Endothelial cell of umbilical vein (primary cell): ENCODE measurements at regions not wholly inside any gene's neighbourhood (a gene's known extent, or its start where the extent isn't known, plus 50 kb on each side); places are given as distances from the start of the nearest gene placed in this dataset.

Experiments used
- BruUV-seq: library from RNA; stranded (reverse); fragments of 400-500 nt; replicated peaks from 2 replicates; lab custom pipeline; 2021; lab: Mats Ljungman, UMichigan
- CTCF ChIA-PET: fragments of 300-600, 350-600 bp; sonication (Branson Sonifier 250); formaldehyde crosslinking; loops from one replicate; lab custom pipeline; 2021; ENCODE audit warnings: antibody characterized with exemption, inconsistent platforms; lab: Charles Lee
- POLR2A ChIA-PET: fragments of 300-600, 350-600 bp; sonication (Branson Sonifier 250); formaldehyde crosslinking; loops from one replicate; lab custom pipeline; 2021; ENCODE audit warnings: antibody characterized with exemption, inconsistent platforms; lab: Charles Lee
- DNase-seq: peaks from one replicate; pipeline ENCODE4 v3.0.0-alpha.2; 2011; ENCODE audit warnings: low read depth, low spot score
- FAIRE-seq: peaks from 2 replicates; lab custom pipeline; 2011; peaks lifted over from hg19 to GRCh38; lab: Jason Lieb, UNC
- H2AFZ ChIP-seq: 2 replicates; pipeline ENCODE4 v1.6.0; 2012; ENCODE audit warnings: low read depth, low read length, control low read depth, inconsistent platforms
- H3K27ac ChIP-seq: 2 replicates; pipeline ENCODE4 v1.5.1; 2011; ENCODE audit warnings: low read depth, mild to moderate bottlenecking, control low read depth, low read length, moderate library complexity; ENCODE audit not compliant: insufficient read depth
- H3K27me3 ChIP-seq, 2 experiments: 2 replicates each; pipeline versions ENCODE4 v1.6.0 to v1.6.1; 2011; ENCODE audit warnings: low read length in 2 of 2, mixed read lengths in 1 of 2; ENCODE audit not compliant: control insufficient read depth in 2 of 2, insufficient read depth in 2 of 2
- H3K36me3 ChIP-seq, 2 experiments: 2 replicates in 1 of 2; 3 replicates in 1 of 2; pipeline ENCODE4 v1.5.1; 2011; ENCODE audit warnings: low read length in 2 of 2, mild to moderate bottlenecking in 1 of 2, moderate library complexity in 1 of 2; ENCODE audit not compliant: control insufficient read depth in 2 of 2, insufficient read depth in 2 of 2; ENCODE audit errors: extremely low read depth in 1 of 2
- H3K4me1 ChIP-seq: 3 replicates; pipeline ENCODE4 v1.5.1; 2011; ENCODE audit warnings: mild to moderate bottlenecking, low read length; ENCODE audit not compliant: control insufficient read depth, insufficient read depth; ENCODE audit errors: extremely low read depth
- H3K4me2 ChIP-seq: 2 replicates; pipeline ENCODE4 v1.6.1; 2011; ENCODE audit warnings: low read length, control low read depth, mixed read lengths; ENCODE audit not compliant: insufficient read depth
- H3K4me3 ChIP-seq, 3 experiments: fragments of 200-600 bp in 1 of 3; sonication (generic), shearing (Covaris generic) in 1 of 3; replicated peaks in 1 of 3; 2 replicates each; pipeline ENCODE4 v1.5.1; 2011 to 2016; ENCODE audit warnings: control low read depth in 3 of 3, low read length in 3 of 3, mild to moderate bottlenecking in 2 of 3, inconsistent platforms in 1 of 3, low read depth in 1 of 3, moderate library complexity in 1 of 3; ENCODE audit not compliant: insufficient read depth in 1 of 3
- H3K79me2 ChIP-seq: 2 replicates; pipeline ENCODE4 v1.6.0; 2012; ENCODE audit warnings: low read length, inconsistent platforms; ENCODE audit not compliant: control insufficient read depth, insufficient read depth
- H3K9ac ChIP-seq: replicated peaks from 2 replicates; pipeline ENCODE3; 2011; ENCODE audit warnings: low read length, control low read depth; ENCODE audit not compliant: insufficient read depth; ENCODE audit errors: extremely low read depth
- H3K9me1 ChIP-seq: replicated peaks from 3 replicates; pipeline ENCODE4 v1.6.0; 2011; ENCODE audit warnings: mild to moderate bottlenecking, low read length; ENCODE audit not compliant: control insufficient read depth, insufficient read depth; ENCODE audit errors: extremely low read depth
- H3K9me3 ChIP-seq: replicated peaks from 2 replicates; pipeline ENCODE4 v1.5.1; 2012; ENCODE audit warnings: low read length, inconsistent platforms; ENCODE audit not compliant: control insufficient read depth, insufficient read depth
- H4K20me1 ChIP-seq: replicated peaks from 2 replicates; pipeline ENCODE3; 2011; ENCODE audit warnings: mild to moderate bottlenecking, low read length; ENCODE audit not compliant: control insufficient read depth, insufficient read depth; ENCODE audit errors: extremely low read depth
- EZH2 ChIP-seq: IDR thresholded peaks from 2 replicates; pipeline ENCODE4 v1.6.1; 2012; ENCODE audit warnings: borderline replicate concordance, low read depth, mild to moderate bottlenecking, moderate library complexity, low read length, inconsistent platforms; ENCODE audit not compliant: severe bottlenecking
- FOS ChIP-seq: IDR thresholded peaks from 2 replicates; pipeline ENCODE4 v1.6.1; 2011; ENCODE audit warnings: mild to moderate bottlenecking, low read length, moderate library complexity, borderline replicate concordance; ENCODE audit not compliant: insufficient read depth
- GATA2 ChIP-seq: IDR thresholded peaks from 2 replicates; pipeline ENCODE4 v1.7.0; 2011; ENCODE audit warnings: low read depth, mild to moderate bottlenecking, moderate library complexity, mixed read lengths, low read length; ENCODE audit not compliant: insufficient read length, insufficient read depth
- JUN ChIP-seq: IDR thresholded peaks from 2 replicates; pipeline ENCODE4 v1.6.1; 2011; ENCODE audit warnings: borderline replicate concordance, low read depth; ENCODE audit not compliant: insufficient read length, insufficient read depth
- MYC ChIP-seq: IDR thresholded peaks from one replicate; pipeline ENCODE4 v1.6.1; 2011; ENCODE audit warnings: mild to moderate bottlenecking, low read depth, low read length
- POLR2A ChIP-seq: IDR thresholded peaks from 2 replicates; pipeline ENCODE4 v1.6.1; 2012; ENCODE audit warnings: low read depth, mild to moderate bottlenecking, control low read depth, low read length
- POLR2AphosphoS5 ChIP-seq: IDR thresholded peaks from 2 replicates; pipeline ENCODE4 v1.6.1; 2012; ENCODE audit warnings: low read depth, mild to moderate bottlenecking, control low read depth, low read length, moderate library complexity; ENCODE audit not compliant: insufficient read depth
- dilution Hi-C: fragments of 300-500 bp; cut with MboI; formaldehyde crosslinking; loops from one replicate; pipeline ENCODE4 v1.15.0; 2019; ENCODE audit warnings: low sequenced_read_pairs; ENCODE audit not compliant: extremely low pct_ligation_motif_present
- intact Hi-C: fragments of 100-400 bp; cut with micrococcal nuclease; formaldehyde crosslinking; loops from one replicate; pipeline ENCODE4 v1.10.0; 2022
- TF ChIP-seq, protein P1 (sequence below), 2 donors: IDR thresholded peaks; 1 replicate in 1 of 2; 2 replicates in 1 of 2; pipeline ENCODE4 v1.5.1; 2011; ENCODE audit warnings: low read length in 2 of 2, mild to moderate bottlenecking in 2 of 2, moderate library complexity in 2 of 2, control low read depth in 1 of 2, inconsistent platforms in 1 of 2, low read depth in 1 of 2; ENCODE audit not compliant: insufficient read depth in 1 of 2; ENCODE audit errors: extremely low read depth in 1 of 2
- TF ChIP-seq, protein P2 (sequence below): IDR thresholded peaks from 2 replicates; pipeline ENCODE4 v1.6.1; 2011; ENCODE audit not compliant: insufficient read depth, insufficient read length

DNA sequence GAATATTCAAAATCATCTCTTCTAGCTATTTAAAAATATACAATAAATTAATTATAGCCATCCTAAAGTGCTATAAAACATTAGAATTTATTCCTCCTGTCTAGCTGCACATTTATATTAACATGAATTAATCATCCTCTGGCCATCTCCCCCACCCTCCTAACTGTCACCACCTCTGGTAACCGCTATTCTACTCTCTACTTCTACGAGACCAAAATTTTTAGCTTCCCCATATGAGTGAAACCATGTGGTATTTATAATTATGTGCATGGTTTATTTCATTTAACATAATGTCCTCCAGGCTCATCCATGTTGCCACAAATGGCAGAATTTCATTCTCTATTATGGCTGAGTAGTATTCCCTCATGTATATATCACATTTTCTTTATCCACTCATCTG lies 265.2 kb downstream of the COG6 start:
- TF ChIP-seq MYC (no peak), POLR2AphosphoS5 (no peak), POLR2A (no peak), EZH2 (no peak), FOS (no peak), JUN (no peak), GATA2 (no peak)
- TF ChIP-seq, protein P1, sequence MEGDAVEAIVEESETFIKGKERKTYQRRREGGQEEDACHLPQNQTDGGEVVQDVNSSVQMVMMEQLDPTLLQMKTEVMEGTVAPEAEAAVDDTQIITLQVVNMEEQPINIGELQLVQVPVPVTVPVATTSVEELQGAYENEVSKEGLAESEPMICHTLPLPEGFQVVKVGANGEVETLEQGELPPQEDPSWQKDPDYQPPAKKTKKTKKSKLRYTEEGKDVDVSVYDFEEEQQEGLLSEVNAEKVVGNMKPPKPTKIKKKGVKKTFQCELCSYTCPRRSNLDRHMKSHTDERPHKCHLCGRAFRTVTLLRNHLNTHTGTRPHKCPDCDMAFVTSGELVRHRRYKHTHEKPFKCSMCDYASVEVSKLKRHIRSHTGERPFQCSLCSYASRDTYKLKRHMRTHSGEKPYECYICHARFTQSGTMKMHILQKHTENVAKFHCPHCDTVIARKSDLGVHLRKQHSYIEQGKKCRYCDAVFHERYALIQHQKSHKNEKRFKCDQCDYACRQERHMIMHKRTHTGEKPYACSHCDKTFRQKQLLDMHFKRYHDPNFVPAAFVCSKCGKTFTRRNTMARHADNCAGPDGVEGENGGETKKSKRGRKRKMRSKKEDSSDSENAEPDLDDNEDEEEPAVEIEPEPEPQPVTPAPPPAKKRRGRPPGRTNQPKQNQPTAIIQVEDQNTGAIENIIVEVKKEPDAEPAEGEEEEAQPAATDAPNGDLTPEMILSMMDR (IDR thresholded peaks at IDR 0.05; ENCODE audit: extremely low read depth in 1 of 2, insufficient read depth in 1 of 2, low read depth in 1 of 2, low read length in 2 of 2): no peak
- TF ChIP-seq, protein P2, sequence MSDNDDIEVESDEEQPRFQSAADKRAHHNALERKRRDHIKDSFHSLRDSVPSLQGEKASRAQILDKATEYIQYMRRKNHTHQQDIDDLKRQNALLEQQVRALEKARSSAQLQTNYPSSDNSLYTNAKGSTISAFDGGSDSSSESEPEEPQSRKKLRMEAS: no peak
- H3K36me3 ChIP-seq: no peaks in the 10 kb centered on the region
- no peak overlapping the region for H3K4me3 ChIP-seq
- no peak for FAIRE-seq
- no peaks in the 10 kb centered on the region for H3K9me3 ChIP-seq
- H3K9me1 ChIP-seq: no peaks in the 10 kb centered on the region
- no peak for DNase-seq
- POLR2A ChIA-PET: no interaction called here
- no TSS peak for BruUV-seq
- no peak overlapping the region for H3K9ac ChIP-seq
- no peaks in the 10 kb centered on the region for H4K20me1 ChIP-seq
- no peaks in the 10 kb centered on the region for H3K4me1 ChIP-seq
- dilution Hi-C loops (no loop called here), intact Hi-C loops (no loop called here)
- no peaks in the 10 kb centered on the region for H3K79me2 ChIP-seq
- CTCF ChIA-PET: interaction anchor here (0.5 kb wide), 1 partner anchor 837 kb away, joined by 3 read pairs; no protein-coding TSS in a partner anchor
- H3K27ac ChIP-seq: no peak overlapping the region
- no peak overlapping the region for H3K4me2 ChIP-seq
- no peaks in the 10 kb centered on the region for H3K27me3 ChIP-seq
- H2AFZ ChIP-seq: no peak overlapping the region
